ENCODE measurements at regions not wholly inside any gene's neighbourhood (a gene's known extent, or its start where the extent isn't known, plus 50 kb on each side); places are given as distances from the start of the nearest gene placed in this dataset.
"Not testable (repeated sequence)": the region's sequence is repeated elsewhere in the genome, so short reads cannot be mapped to it uniquely, and the experiment has no call there.

DNA sequence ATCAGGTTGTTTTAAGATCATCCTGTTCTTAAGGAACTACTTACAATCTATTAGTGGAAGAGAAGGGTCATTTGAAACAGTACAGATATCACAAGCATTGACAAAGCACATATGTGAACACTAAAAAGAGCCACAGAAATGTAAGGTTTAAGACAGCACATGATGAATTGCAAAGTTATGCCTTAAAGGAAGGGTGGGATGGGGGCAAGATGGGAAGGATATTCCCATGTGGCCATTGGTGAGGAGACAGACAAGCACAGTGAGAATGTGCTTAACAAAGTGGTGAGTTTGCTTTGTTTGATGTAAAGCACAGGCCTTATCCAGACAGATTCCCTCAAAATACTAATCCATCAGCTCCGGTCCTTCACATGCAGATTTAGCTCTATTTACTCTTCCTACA is 151.6 kb upstream of the IVNS1ABP start:
- no peaks in the 10 kb centered on the region for H3K36me3 ChIP-seq (ENCODE audit: control insufficient read depth, insufficient read depth, low read length)
- H3K4me1 ChIP-seq (ENCODE audit: control insufficient read depth, insufficient read depth, low read length) = no peaks in the 10 kb centered on the region
- no peak overlapping the region for H3K9ac ChIP-seq (ENCODE audit: low read length)
- no peak overlapping the region for H3K27ac ChIP-seq (ENCODE audit: low read depth, low read length)
- no peaks in the 10 kb centered on the region for H3K27me3 ChIP-seq (ENCODE audit: control insufficient read depth, insufficient read depth, low read length)
- H3K9me3 ChIP-seq (ENCODE audit: control insufficient read depth, insufficient read depth, low read depth, low read length) = no peaks in the 10 kb centered on the region
- H3K4me3 ChIP-seq (ENCODE audit: low read depth, low read length) = no peak overlapping the region

DNA sequence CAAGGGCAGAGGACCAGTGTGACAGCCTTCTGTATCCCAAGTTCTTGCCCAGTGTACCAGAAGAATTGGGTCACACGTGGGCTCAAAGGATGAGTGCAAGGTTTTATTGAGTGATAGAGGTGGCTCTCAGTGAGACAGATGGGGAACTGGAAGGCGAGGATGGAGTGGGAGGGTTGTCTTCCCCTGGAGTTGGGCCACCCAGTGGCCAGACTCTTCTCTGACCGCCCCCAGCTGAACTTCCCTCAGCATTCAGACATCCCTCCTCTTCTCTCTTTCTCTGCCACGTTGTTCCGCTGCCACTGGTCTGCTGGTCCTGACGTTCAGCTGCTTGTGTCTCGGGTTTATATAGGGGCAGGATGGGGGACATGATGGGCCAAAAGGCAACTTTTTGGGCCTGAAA is 150.1 kb upstream of the IVNS1ABP start:
- Histone ChIP-seq H3K36me3 (ENCODE audit: control insufficient read depth, insufficient read depth, low read length) (no peaks in the 10 kb centered on the region), H3K4me3 (ENCODE audit: low read depth, low read length) (no peak overlapping the region), H3K27me3 (ENCODE audit: control insufficient read depth, insufficient read depth, low read length) (no peaks in the 10 kb centered on the region), H3K9me3 (ENCODE audit: control insufficient read depth, insufficient read depth, low read depth, low read length) (no peaks in the 10 kb centered on the region), H3K4me1 (ENCODE audit: control insufficient read depth, insufficient read depth, low read length) (no peaks in the 10 kb centered on the region), H3K9ac (ENCODE audit: low read length) (no peak overlapping the region), H3K27ac (ENCODE audit: low read depth, low read length) (no peak overlapping the region)

DNA sequence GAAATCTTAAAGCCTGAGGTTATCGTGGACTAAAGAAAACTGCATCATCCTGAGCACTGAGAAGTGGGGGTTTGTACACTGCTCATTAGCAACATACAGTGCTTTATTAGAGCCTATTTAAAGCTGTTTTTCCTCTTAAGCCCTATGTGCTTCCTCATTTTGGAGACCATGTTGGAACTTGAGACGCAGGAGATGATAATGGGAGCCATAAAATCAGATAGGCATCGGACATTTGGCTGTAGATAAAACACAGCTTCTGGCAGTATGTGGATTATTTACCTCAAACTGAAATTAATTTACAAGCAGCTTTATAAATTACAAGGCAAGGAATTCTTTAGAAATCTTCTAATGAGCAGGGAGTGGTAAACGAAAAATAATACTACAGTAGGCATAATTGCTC is 147.7 kb upstream of the IVNS1ABP start:
- Histone ChIP-seq H3K4me3 (ENCODE audit: low read depth, low read length) (no peak overlapping the region), H3K9ac (ENCODE audit: low read length) (no peak overlapping the region), H3K4me1 (ENCODE audit: control insufficient read depth, insufficient read depth, low read length) (no peaks in the 10 kb centered on the region), H3K27me3 (ENCODE audit: control insufficient read depth, insufficient read depth, low read length) (no peaks in the 10 kb centered on the region), H3K36me3 (ENCODE audit: control insufficient read depth, insufficient read depth, low read length) (no peaks in the 10 kb centered on the region), H3K27ac (ENCODE audit: low read depth, low read length) (no peak overlapping the region), H3K9me3 (ENCODE audit: control insufficient read depth, insufficient read depth, low read depth, low read length) (no peaks in the 10 kb centered on the region)

DNA sequence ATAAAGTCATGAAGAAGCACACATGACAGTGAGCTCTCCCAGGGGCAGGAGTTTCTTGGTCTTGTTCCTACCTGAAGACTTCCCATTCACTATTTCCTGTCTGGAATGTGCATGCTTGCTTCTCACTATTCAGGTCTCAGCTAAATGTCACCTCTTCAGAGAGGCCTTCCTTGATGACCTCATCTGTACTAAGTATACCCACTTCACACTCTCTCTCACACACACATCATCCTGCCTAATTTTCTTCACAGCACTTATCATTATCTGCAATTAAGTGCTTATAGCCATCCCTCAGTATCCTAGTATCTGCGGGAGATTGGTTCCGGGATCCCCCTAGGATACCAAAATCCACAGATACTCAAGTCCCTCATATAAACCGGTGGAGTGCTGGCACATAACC is 146.4 kb upstream of the IVNS1ABP start:
- no peak overlapping the region for H3K9ac ChIP-seq (ENCODE audit: low read length)
- H3K9me3 ChIP-seq (ENCODE audit: control insufficient read depth, insufficient read depth, low read depth, low read length) = no peaks in the 10 kb centered on the region
- no peaks in the 10 kb centered on the region for H3K4me1 ChIP-seq (ENCODE audit: control insufficient read depth, insufficient read depth, low read length)
- H3K36me3 ChIP-seq (ENCODE audit: control insufficient read depth, insufficient read depth, low read length) = no peaks in the 10 kb centered on the region
- no peak overlapping the region for H3K27ac ChIP-seq (ENCODE audit: low read depth, low read length)
- no peaks in the 10 kb centered on the region for H3K27me3 ChIP-seq (ENCODE audit: control insufficient read depth, insufficient read depth, low read length)
- H3K4me3 ChIP-seq (ENCODE audit: low read depth, low read length) = no peak overlapping the region

DNA sequence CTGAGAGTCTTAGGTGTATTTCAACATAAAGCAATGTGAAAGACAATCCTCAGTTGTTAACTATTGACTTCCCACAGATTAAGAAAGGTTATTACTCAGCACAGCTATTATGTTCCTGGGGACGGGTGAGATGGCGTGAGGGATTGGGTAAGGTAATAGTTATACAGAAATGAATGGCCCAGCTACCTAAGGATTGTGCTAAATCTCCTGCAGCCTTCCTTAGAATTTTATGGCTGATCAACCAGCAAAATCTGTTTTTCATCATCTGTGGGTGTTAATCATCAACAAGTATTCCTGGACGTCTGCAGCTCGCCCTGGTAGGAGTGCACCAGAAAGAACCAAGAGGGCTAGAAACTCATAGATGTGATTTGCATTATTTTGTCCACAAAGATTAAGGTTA is 146.0 kb upstream of the IVNS1ABP start:
- H3K4me1 ChIP-seq (ENCODE audit: control insufficient read depth, insufficient read depth, low read length) = no peaks in the 10 kb centered on the region
- H3K27me3 ChIP-seq (ENCODE audit: control insufficient read depth, insufficient read depth, low read length) = no peaks in the 10 kb centered on the region
- no peak overlapping the region for H3K27ac ChIP-seq (ENCODE audit: low read depth, low read length)
- no peak overlapping the region for H3K9ac ChIP-seq (ENCODE audit: low read length)
- no peaks in the 10 kb centered on the region for H3K36me3 ChIP-seq (ENCODE audit: control insufficient read depth, insufficient read depth, low read length)
- no peak overlapping the region for H3K4me3 ChIP-seq (ENCODE audit: low read depth, low read length)
- H3K9me3 ChIP-seq (ENCODE audit: control insufficient read depth, insufficient read depth, low read depth, low read length) = no peaks in the 10 kb centered on the region

DNA sequence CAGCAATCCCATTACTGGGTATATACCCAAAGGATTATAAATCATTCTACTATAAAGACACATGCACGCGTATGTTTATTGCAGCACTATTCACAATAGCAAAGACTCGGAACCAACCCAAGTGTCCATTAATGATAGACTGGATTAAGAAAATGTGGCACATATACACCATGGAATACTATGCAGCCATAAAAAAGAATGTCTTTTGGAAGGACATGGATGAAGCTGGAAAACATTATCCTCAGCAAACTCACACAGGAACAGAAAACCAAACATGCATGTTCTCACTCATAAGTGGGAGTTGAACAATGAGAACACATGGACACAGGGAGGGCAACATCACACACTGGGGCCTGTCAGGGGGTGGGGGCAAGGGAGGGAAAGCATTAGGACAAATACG is 143.7 kb upstream of the IVNS1ABP start:
- H3K9me3 ChIP-seq (ENCODE audit: control insufficient read depth, insufficient read depth, low read depth, low read length); H3K4me3 ChIP-seq (ENCODE audit: low read depth, low read length); H3K27ac ChIP-seq (ENCODE audit: low read depth, low read length); H3K9ac ChIP-seq (ENCODE audit: low read length); H3K36me3 ChIP-seq (ENCODE audit: control insufficient read depth, insufficient read depth, low read length); H3K27me3 ChIP-seq (ENCODE audit: control insufficient read depth, insufficient read depth, low read length); H3K4me1 ChIP-seq (ENCODE audit: control insufficient read depth, insufficient read depth, low read length): not testable (repeated sequence)

DNA sequence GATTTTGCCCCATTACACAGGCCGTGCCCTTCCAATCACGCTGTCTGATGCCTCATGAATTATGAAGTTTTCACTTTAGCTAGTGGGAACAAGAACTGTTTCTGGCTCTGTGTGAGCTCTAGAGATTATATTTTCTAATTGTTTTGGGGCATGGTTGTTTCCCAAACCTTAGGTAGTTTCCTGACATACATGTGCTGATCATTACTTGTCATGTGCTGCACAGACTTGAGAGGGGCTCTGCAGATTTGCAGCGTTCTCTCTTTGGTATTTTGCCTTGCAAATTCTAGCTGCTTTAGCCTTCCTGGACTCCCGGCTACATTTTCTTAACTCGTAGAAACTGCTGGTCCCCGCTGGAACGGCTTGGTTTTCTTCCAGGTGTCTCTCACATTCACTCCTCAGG is 142.1 kb upstream of the IVNS1ABP start:
- no peak overlapping the region for H3K9ac ChIP-seq (ENCODE audit: low read length)
- H3K4me3 ChIP-seq (ENCODE audit: low read depth, low read length) = no peak overlapping the region
- H3K27ac ChIP-seq (ENCODE audit: low read depth, low read length) = no peak overlapping the region
- no peaks in the 10 kb centered on the region for H3K4me1 ChIP-seq (ENCODE audit: control insufficient read depth, insufficient read depth, low read length)
- no peaks in the 10 kb centered on the region for H3K36me3 ChIP-seq (ENCODE audit: control insufficient read depth, insufficient read depth, low read length)
- no peaks in the 10 kb centered on the region for H3K27me3 ChIP-seq (ENCODE audit: control insufficient read depth, insufficient read depth, low read length)
- H3K9me3 ChIP-seq (ENCODE audit: control insufficient read depth, insufficient read depth, low read depth, low read length) = no peaks in the 10 kb centered on the region

DNA sequence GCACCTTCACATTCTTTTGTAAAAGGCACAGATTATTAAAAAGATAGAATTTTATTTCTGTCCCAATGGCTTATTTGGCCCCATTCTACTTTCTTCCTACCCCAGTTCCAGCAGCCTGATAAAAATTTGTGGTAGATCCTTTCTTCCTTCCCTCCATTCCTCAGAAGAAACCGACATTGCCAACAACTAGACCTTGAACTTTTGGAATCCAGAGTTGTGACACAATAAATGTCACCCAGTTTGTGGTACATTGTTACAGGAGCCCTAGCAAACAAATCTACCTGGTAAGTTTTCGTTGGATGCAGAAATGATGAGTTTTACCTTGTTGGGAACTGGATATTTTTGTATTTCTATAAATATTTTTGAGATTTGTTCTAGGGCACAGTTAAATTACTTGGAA is 141.6 kb upstream of the IVNS1ABP start:
- Histone ChIP-seq H3K9me3 (ENCODE audit: control insufficient read depth, insufficient read depth, low read depth, low read length) (no peaks in the 10 kb centered on the region), H3K27ac (ENCODE audit: low read depth, low read length) (no peak overlapping the region), H3K4me3 (ENCODE audit: low read depth, low read length) (no peak overlapping the region), H3K9ac (ENCODE audit: low read length) (no peak overlapping the region), H3K36me3 (ENCODE audit: control insufficient read depth, insufficient read depth, low read length) (no peaks in the 10 kb centered on the region), H3K4me1 (ENCODE audit: control insufficient read depth, insufficient read depth, low read length) (no peaks in the 10 kb centered on the region), H3K27me3 (ENCODE audit: control insufficient read depth, insufficient read depth, low read length) (no peaks in the 10 kb centered on the region)

DNA sequence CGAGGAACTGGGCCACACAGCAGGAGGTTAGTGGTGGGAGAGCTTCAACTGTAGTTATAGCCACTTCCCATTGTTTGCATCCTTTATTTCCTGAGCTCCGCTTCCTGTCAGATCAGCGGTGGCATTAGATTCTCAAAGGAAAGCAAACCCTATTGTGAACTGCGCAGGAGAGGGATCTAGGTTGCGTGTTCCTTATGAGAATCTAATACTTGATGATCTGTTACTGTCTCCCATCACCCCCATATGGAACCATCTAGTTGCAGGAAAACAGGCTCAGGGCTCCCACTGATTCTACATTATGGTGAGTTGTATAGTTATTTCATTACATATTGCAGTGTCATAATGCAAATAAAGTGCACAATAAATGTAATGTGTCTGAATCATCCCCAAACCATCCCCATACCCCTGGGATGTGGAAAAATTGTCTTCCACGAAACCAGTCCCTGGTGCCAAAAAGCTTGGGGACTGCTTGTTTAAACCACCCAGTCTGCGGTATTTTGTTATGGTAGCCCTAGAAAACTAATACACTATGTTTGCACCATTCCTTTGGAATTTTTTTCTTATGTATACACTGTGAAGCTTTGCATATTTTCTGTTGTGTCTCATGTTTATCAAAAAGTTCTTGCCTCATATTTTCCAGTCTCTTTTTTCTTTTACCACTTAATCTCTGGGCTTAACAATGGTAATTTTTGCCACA is 136.6 kb upstream of the IVNS1ABP start:
- H3K27me3 ChIP-seq (ENCODE audit: control insufficient read depth, insufficient read depth, low read length) = no peaks in the 10 kb centered on the region
- peaks cover 3% of the 10 kb centered on the region; the same call in 1 of the 2 replicates for H3K9me3 ChIP-seq (ENCODE audit: control insufficient read depth, insufficient read depth, low read depth, low read length)
- H3K4me1 ChIP-seq (ENCODE audit: control insufficient read depth, insufficient read depth, low read length) = no peaks in the 10 kb centered on the region
- no peak overlapping the region for H3K9ac ChIP-seq (ENCODE audit: low read length)
- no peaks in the 10 kb centered on the region for H3K36me3 ChIP-seq (ENCODE audit: control insufficient read depth, insufficient read depth, low read length)
- H3K4me3 ChIP-seq (ENCODE audit: low read depth, low read length) = no peak overlapping the region
- H3K27ac ChIP-seq (ENCODE audit: low read depth, low read length) = no peak overlapping the region

DNA sequence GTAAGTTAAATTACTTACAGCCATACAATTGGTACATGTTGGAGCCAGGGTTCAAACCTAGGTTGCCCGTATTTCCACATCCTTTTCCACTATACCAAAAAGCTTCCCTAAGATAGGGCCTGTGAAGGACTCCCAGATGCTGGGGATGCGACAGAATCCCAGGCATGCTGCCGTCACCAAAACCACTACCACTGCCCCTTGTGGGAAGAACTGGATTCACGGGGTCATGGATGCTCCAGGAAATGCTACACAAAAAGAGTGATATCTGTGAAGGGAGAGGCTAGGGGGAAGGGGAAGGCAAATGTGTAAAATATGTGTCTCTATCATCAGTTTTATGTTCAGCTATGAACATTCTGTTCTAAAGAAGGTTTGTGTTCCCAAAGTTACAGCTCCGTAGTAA is 133.9 kb upstream of the IVNS1ABP start:
- no peak overlapping the region for H3K27ac ChIP-seq (ENCODE audit: low read depth, low read length)
- H3K27me3 ChIP-seq (ENCODE audit: control insufficient read depth, insufficient read depth, low read length) = no peaks in the 10 kb centered on the region
- H3K4me1 ChIP-seq (ENCODE audit: control insufficient read depth, insufficient read depth, low read length) = no peaks in the 10 kb centered on the region
- H3K9ac ChIP-seq (ENCODE audit: low read length) = no peak overlapping the region
- no peaks in the 10 kb centered on the region for H3K36me3 ChIP-seq (ENCODE audit: control insufficient read depth, insufficient read depth, low read length)
- H3K4me3 ChIP-seq (ENCODE audit: low read depth, low read length) = no peak overlapping the region
- H3K9me3 ChIP-seq (ENCODE audit: control insufficient read depth, insufficient read depth, low read depth, low read length) = peaks cover 3% of the 10 kb centered on the region; the same call in 1 of the 2 replicates

DNA sequence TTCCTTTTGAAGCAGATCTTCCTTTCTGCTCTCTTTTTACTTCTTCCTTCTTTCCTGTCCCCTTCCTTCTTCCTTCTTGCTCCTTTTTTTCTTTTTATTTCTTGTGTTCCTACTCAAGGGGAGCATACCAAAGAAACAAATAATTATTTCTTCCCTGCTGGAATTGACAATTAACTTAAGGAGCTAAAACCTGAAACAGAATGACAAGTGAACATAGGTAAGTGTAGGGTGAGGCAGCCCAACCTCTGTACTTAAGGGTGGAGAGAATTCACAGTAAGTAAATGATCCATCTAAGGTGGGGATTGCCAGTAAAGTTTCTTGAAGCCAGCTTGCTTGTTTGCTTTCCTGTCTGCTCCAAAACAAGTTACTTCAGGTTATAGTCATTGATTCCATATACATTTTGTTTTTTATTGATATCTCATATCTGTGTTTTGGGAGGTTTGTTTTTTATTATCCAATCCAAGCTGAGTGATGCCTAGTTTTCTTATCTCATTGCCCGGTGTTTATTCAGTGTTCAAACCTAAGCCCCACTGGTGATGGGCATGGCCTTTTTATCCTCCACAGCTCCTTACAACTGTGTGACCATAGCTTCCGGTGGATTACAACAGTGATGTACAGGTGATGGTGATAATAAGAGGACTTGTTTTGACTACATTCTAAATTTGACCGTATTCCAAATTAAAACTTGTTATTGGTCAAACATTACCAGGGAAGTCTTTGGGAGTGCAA is 133.2 kb upstream of the IVNS1ABP start:
- peaks cover 3% of the 10 kb centered on the region; the same call in 1 of the 2 replicates for H3K9me3 ChIP-seq (ENCODE audit: control insufficient read depth, insufficient read depth, low read depth, low read length)
- no peak overlapping the region for H3K4me3 ChIP-seq (ENCODE audit: low read depth, low read length)

More for the DNA sequence above, 133.2 kb upstream of the IVNS1ABP start:
- no peak overlapping the region for H3K9ac ChIP-seq (ENCODE audit: low read length)
- no peaks in the 10 kb centered on the region for H3K27me3 ChIP-seq (ENCODE audit: control insufficient read depth, insufficient read depth, low read length)
- H3K4me1 ChIP-seq (ENCODE audit: control insufficient read depth, insufficient read depth, low read length) = no peaks in the 10 kb centered on the region
- no peak overlapping the region for H3K27ac ChIP-seq (ENCODE audit: low read depth, low read length)
- H3K36me3 ChIP-seq (ENCODE audit: control insufficient read depth, insufficient read depth, low read length) = no peaks in the 10 kb centered on the region
